ENCODE measurements at regions not wholly inside any gene's neighbourhood (a gene's known extent, or its start where the extent isn't known, plus 50 kb on each side); places are given as distances from the start of the nearest gene placed in this dataset.

DNA sequence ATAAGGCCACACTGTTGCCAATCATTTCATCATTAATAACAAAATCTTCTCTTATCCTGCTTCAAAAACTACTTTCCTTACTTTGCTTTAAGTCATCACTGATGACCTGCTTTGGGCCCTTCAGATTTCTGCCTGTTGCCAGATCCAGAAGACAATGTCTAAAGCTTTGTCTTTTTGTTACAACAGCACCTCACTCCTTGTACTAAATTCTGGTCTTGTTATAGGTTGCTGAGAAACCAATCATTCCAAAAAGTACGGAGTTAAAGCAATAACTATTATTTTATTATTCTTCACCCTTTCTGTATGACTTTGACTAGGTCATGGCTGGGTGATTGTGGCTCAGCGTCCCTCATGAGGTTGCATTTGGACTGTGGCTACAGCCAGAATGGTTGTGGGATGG, 633.5 kb downstream of the PTPRU start:
- no peak for DNase-seq
- intact Hi-C loops (cut with DNase I) = no loop called here

GRCh38 chr1:29868944-29869343, 632.6 kb downstream of the PTPRU start:
- DNase-seq = no peak
- intact Hi-C loops (cut with DNase I) = no loop called here

- DNase-seq = no peak
- intact Hi-C loops (cut with DNase I) = no loop called here
Observed at GRCh38 chr1:29868096-29868495, 631.8 kb downstream of the PTPRU start.

GRCh38 chr1:29865051-29865450, 628.7 kb downstream of the PTPRU start:
- intact Hi-C loops (cut with DNase I) = no loop called here
- DNase-seq = no peak

- no peak for DNase-seq
- intact Hi-C loops (cut with DNase I) = no loop called here
Observed at GRCh38 chr1:29864431-29865022, 628.2 kb downstream of the PTPRU start.

DNA sequence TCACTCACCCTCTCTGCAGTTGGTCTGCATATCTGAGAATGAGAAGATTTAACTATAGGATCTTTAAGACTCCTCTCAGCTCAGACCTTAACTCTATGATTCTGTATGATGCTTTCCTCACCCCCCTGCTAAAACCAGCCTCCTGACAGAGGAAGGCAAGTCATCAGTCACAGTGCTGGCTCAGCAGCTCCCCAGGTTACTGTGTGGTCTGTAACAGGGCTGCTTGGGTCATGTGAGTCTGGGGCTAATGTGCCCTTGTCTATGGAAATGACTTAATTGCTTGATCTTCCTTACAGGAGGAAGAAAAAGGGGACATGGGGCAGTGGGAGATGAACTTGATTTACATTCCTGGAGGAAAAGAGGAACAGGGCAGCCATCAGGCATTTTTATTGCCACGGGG, 625.6 kb downstream of the PTPRU start:
- no peak for DNase-seq

DNA sequence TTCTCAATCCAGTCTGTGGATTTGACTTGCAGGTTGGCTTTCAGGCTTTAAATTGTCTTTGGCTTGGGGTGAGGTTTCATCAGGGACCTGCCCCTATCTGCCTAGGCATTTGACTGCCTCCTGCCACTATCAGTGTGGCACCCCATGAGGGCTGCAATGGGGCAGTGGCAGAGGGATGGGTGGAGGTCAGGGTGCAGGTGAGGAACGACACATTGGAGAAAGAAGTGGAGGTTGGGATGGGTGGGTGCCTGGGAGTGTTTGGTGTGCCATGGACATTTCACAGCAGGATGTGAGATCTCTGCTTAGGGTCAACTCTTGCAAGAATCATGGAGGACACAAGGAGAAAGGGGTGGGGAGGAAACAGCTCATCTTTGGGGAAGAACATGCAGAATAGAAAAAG, 625.1 kb downstream of the PTPRU start:
- intact Hi-C loops (cut with DNase I) = no loop called here
- DNase-seq = no peak

More for the DNA sequence above, 625.6 kb downstream of the PTPRU start:
- intact Hi-C loops (cut with DNase I) = no loop called here

DNA sequence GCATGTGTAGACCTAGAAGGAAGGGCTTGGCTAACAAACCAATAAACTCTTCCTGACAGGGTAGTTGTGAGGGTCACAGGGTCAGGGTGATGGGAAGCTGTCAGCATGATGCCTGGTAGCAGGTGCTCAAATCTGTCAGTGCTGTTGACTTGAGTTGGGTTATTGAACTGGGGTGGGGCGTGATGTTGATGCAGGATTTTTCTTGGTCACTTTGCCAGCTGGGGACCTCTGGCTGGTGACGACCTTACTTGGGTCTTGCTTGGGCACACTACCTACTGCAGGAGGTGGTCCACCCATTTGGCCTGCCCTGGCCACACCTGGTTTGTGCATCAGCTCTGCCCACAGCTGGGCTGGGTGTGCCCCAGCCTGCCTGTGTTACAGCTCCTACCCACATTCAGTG, 624.4 kb downstream of the PTPRU start:
- intact Hi-C loops (cut with DNase I) = no loop called here
- DNase-seq = no peak

DNA sequence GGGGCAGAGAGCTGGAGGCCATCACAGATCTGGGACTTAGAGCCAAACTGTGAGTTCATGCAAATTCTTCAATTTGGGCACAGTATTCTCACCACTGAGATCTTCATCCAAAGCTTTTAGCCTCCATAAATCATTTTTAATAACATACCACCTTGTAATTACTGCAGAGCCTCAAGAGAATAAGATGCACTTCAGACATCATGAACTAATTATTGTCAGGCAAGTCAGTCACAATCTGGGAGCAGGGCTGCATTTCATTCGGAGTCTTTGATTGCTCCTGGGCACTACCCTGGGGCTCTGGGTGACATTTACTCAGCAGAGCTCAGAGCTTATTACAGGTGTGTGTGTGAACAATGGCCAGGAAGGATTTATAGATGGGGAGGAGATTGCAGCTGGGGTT, 623.7 kb downstream of the PTPRU start:
- DNase-seq = no peak
- intact Hi-C loops (cut with DNase I) = no loop called here

DNA sequence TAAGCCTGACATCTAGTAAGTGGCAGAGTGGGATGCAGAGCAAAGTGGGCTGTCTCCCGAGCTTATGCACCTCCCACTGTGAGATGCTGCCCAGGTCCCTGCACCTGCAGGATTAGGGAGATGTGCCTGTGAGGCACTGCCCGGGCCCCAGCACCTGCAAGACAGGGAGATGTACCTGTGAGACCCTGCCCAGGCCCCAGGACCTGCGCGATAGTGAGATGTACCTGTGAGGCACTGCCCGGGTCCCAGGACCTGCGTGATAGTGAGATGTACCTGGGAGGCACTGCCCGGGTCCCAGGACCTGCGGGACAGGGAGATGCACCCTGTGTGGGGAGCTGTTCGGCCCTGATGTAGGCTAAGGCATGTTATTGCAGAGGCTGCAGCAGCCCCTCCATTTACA, 622.8 kb downstream of the PTPRU start:
- intact Hi-C loops (cut with DNase I) = no loop called here
- peak in 1 of 42 donors; percentile 25 for DNase-seq

DNA sequence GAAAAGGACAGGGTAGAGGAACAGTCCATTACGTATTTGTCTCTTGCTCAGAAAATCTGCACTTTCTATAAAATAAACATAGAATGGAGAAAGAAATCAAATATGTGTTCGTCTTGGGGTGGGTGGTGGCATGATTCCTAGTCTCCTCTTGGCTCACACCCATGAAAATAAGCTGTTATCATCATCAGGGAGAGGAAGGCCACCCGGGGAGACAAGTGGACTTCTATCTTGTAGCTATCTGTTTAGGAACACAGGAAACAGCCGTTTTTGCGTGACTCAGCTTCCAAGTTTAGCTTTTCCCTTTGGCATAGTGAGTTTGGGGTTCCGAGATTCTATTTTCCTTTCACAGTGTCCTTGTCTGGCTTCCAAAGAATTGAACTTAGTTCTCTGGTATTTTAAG, 622.3 kb downstream of the PTPRU start:
- intact Hi-C loops (cut with DNase I) = no loop called here
- DNase-seq = peak in 1 of 42 donors; percentile 18

DNA sequence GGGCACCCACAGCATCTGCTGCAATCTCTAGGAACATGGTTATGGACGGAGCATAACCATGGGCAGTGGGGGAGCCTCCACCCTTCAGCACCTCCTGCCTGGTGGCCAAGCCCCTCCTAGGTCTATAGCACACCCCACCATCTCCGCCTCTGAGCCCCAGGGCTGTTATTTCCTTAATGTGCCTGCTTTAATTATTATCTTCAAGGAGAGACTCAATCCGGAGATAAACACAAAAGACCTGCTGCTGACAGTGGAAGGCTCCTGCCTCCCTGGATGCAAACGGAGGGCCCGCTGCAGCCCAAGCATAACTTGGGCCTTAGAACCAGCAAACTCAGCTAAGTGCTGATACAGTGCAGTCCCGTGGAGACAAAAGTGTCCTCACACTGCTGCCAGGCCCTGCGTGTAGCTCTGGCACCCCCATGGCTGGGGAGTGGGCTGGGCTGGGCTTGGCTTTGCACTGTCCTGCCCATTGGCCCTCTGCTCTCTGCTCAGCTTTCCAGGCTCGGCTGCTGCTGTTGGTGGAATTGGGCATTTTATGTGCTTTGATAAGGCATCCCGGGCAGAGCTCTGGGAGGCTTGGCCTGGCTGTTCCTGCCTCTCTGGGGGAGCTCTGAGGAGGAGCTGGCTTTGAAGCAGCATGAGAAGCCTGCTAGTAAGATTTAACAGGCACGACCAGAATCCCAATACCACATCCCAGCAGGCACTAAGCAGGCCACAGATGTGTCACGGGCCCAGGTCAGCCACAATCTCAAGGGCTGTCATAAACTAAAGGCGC, 620.2 kb downstream of the PTPRU start:
- intact Hi-C loops (cut with DNase I) = no loop called here
- no peak for DNase-seq

DNA sequence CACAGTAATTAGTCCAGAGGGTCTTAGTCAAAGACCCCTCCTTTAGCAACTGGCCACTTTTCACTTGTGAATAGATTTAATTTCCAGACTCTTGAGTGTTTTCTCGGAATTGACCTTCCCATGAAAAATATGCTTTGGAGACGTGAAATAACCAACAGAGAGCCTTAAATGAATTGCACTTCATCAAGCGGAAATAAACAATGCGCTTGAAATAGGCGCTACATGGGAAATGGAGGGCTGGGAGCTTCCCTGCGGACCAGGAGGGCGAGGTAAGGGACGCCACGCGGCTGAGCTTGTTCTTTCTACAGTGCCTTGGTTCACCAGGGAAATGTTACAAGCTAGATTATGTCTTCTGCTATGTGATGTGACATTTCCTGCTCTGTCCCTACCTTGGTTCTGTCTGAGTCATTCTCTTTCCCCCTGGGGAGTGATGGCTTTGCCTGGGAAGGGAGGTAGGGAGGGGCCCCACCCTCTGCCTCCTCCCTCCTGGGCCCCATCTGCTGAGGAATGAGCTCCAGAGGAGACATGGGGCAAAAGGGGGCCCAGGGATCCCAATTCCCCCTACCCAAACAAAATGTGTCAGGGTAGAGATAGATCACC, 619.3 kb downstream of the PTPRU start:
- intact Hi-C loops (cut with DNase I) = no loop called here
- DNase-seq = no peak

DNA sequence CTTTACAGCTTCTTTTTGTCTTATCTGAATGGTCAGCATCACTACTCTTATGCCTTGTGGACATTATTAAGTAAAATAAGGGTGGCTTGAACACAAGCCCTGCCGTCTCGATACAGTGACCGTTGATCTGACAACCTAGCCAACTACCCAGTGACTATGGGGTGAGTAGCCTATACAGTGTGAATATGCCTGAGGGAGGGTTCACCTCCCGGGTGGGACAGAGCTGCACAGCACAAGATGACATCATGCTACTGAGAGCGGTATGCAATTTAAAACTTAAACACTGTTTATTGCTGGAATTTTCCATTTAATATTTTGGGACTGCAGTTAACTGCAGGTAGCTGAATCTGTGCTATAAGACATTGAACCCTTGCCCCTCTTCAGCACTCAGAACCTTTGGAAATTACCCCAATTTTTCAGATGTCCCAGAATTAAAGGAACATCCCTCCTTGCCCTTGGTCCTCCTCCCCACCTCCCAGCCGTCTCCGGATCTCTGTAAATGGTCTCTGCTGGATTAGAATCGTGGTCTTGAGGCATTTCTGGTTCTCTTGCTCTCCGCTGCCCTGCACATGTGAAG, 618.5 kb downstream of the PTPRU start:
- intact Hi-C loops (cut with DNase I) = no loop called here
- DNase-seq = no peak

DNA sequence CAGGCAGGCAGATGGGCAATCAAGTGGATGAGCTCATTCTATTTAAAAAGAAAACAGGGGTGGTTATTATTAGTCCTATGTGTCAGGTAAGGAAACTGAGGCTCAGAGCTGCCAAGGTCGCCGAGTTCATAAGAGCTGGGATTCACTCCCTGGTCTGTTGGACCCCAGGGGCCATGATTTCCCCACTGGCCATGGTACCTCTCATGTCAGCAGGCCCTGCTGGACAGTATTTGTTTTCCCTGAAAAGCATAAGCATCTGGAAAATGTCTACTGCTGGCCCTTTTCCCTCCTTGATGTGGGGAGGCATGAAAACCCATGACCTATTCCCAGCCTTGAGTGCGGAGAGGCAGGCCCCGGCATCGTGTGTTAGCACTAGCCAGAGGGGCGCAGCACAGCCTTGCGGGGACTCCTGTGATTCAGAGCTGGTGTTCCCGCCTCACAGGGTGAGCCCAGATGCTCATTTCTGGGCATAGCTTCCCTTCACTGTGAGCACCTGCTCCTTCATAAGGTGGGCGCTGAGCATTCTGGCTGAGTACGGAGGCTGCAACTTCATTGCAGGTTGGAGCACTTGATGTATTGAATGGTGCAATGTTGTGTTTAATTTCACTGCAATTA, 617.5 kb downstream of the PTPRU start:
- peak in 1 of 42 donors; percentile 40 for DNase-seq
- intact Hi-C loops (cut with DNase I) = no loop called here

- no peak for DNase-seq
- intact Hi-C loops (cut with DNase I) = no loop called here
Observed at GRCh38 chr1:29852248-29852647, 615.9 kb downstream of the PTPRU start.

GRCh38 chr1:29851691-29852090, 615.4 kb downstream of the PTPRU start:
- no peak for DNase-seq
- intact Hi-C loops (cut with DNase I) = no loop called here

DNA sequence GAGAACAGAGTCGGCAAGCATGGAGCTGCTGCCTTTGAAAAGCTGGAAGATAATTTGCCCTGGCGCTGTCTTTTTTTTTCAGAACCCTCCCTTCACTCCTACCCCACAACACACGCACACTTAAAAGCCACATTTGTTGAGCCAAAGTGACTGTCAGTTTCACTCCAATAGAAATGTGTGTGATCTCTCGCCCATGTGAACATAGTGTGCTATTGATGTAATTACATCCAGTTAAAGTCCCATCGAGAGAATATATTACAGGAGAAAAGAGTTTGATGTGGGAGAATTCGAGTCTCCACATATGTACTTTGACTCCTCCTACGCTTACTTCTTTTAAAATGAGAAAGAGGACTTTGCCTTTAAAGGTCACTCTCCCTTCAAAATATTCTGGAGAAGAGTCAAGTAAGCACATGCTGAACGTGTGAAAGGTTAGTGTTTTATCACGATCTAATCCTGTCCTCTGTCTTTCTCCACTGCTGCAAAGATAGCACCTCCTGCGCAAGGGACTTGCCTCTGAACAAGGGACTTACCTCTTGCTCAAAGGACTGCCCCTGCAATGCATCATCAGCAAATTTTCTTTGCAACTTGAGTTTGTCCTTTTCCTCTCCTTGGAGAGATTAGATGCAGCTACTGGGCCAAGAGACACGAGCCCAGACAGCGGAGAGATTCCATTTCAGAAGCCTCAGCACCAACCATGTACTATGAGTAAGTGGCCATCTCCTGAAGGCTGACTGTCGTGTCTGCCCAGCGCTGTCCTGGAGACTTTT, 613.9 kb downstream of the PTPRU start:
- intact Hi-C loops (cut with DNase I) = no loop called here
- peak in 1 of 42 donors; percentile 0 for DNase-seq

All from head of caudate nucleus (tissue), 42 donors.